HFF-Myc (cell line): ENCODE measurements at regions not wholly inside any gene's neighbourhood (a gene's known extent, or its start where the extent isn't known, plus 50 kb on each side); places are given as distances from the start of the nearest gene placed in this dataset.
"Not testable (repeated sequence)": the region's sequence is repeated elsewhere in the genome, so short reads cannot be mapped to it uniquely, and the experiment has no call there.

Source experiments
- DNase-seq: peaks from one replicate; pipeline ENCODE4 v3.0.0-alpha.2; 2011; ENCODE audit warnings: low read depth; ENCODE audit errors: extremely low read depth
- H3K4me3 ChIP-seq: replicated peaks from 2 replicates; pipeline ENCODE4 v1.5.1; 2011; ENCODE audit warnings: low read depth, mild to moderate bottlenecking, control low read depth, low read length
- CTCF ChIP-seq: IDR thresholded peaks from 2 replicates; pipeline ENCODE4 v1.5.1; 2012; ENCODE audit warnings: mild to moderate bottlenecking, low read depth, low read length, control low read depth; ENCODE audit errors: missing control alignments

DNA sequence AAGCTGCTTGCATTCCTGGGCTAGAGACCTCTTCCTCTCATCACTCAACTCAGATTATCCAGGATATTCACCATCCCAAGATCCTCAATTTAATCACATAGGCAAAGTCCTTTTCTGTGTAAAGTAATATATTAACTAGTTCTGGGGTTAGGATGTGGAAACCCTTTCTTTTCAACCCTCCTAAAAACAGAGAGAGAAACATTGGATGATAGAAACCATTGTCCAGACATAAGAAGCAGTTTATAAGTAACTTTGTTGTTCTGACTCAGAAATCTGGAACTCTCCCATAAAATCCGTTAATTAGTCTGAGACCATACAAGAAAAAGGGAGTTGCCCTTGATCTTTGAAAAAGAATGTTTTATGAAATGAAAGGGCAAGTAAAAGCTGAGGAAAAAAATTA lies 817.1 kb upstream of the CDH9 start:
- TF ChIP-seq CTCF: no peak
- H3K4me3 ChIP-seq: no peak overlapping the region
- DNase-seq: no peak

DNA sequence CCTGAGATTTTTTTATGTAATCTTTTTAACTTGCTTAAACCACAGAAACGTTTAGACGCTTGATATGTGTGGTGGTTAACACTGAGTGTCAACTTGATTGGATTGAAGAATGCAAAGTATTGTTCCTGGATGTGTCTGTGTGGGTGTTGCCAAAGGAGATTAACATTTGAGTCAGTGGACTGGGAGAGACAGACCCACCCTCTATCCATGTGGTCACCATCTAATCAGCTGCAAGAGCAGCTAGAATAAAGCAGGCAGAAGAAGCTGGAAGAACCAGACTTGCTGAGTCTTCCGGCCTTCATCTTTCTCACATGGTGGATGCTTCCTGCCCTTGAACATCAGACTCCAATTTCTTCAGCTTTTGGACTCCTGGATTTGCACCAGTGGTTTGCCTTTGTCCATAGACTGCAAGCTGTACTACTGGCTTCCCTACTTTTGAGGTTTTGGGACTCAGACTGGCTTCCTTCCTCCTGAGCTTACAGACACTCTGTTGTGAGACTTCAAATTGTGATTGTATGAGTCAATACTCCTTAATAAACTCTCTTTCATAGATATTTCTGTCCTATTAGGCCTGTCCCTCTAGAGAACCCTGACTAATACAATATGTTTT lies 816.0 kb upstream of the CDH9 start:
- no peak for DNase-seq
- no peak overlapping the region for H3K4me3 ChIP-seq
- no peak for TF ChIP-seq CTCF

DNA sequence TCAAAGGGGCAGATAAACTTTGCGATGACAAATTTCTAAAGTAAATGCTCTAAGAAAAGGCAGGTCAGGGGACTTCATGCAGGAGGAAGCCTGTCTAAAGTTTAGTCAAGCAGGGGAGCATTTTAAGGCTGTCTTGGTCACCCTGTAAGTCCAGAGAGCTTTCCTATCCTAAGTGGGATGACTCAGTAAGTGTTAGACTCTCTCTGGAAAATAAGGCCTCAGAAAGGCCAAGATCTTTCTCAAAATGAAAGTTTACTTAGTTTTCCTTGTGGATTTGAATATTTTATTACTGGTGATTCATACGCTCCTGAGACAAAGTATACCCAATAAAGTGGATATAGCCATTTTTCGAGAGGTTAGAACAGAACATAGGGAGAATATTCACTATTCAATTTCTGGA lies 806.9 kb upstream of the CDH9 start:
- no peak for DNase-seq
- no peak overlapping the region for H3K4me3 ChIP-seq
- TF ChIP-seq CTCF: no peak

DNA sequence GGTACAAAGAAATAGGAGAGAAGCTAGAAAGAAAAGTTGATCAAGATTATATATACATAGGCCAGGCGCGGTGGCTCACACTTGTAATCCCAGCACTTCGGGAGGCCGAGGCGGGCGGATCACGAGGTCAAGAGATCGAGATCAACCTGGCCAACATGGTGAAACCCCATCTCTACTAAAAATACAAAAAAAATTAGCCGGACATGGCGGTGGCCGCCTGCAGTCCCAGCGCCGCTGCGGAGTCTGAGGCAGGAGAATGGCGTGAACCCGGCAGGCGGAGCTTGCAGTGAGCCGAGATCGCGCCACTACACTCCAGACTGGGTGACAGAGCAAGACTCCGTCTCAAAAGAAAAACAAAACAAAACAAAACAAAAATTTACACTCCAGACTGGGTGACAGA lies 798.3 kb upstream of the CDH9 start:
- H3K4me3 ChIP-seq, DNase-seq: not testable (repeated sequence)

DNA sequence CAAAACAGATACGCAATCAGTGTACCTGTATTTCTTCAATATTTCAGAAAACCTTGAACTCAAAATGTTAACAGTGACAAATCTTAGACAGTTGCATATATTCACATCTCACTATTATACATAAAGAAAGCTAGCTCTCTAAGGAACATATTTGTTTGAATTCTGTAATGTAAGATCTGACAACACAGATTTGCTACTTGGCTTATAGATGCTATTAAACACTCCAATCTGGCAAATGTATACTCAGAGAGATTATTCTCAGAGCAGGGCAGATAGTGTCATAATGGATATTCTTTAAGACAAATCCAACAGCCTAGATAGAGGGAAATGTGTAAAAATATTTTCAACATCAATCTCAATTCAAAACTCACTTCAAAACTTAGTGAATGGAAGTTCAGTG lies 794.5 kb upstream of the CDH9 start:
- H3K4me3 ChIP-seq: no peak overlapping the region
- TF ChIP-seq CTCF: no peak
- DNase-seq: no peak

DNA sequence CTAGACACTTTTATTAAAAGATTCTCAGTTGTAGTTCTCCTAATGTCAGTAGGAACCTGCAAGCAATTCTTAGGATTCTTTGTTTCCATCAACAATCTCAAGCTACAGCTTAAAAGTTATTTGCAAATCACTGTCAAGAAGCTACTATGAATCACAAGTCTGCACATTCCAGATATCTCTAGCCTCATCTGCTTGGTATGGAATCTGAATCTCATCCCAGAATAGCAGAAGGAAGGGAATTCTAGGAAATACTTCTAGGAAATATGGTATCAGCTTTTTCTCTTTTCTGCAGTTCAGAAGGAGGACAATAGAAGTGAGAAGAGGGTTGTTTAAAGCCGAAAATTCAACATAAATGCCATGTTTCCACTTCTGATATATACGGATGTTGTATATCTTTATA lies 792.2 kb upstream of the CDH9 start:
- TF ChIP-seq CTCF: no peak
- no peak overlapping the region for H3K4me3 ChIP-seq
- no peak for DNase-seq

- no peak for TF ChIP-seq CTCF
- DNase-seq: no peak
- no peak overlapping the region for H3K4me3 ChIP-seq
Observed at GRCh38 chr5:27821681-27822080, 783.3 kb upstream of the CDH9 start.
